ENCODE measurements at regions not wholly inside any gene's neighbourhood (a gene's known extent, or its start where the extent isn't known, plus 50 kb on each side); places are given as distances from the start of the nearest gene placed in this dataset.

- no peak for TF ChIP-seq POLR2A (IDR thresholded peaks at IDR 0.05; ENCODE audit: low read depth, low read length)
- no peak for TF ChIP-seq SIN3A (IDR thresholded peaks at IDR 0.05; ENCODE audit: low read depth, low read length)
- TF ChIP-seq MAX (IDR thresholded peaks at IDR 0.05; ENCODE audit: low read depth, low read length): no peak
- no peak for TF ChIP-seq CTCF (IDR thresholded peaks at IDR 0.05 in 2 of 3, conservative IDR thresholded peaks at IDR 0.05 in 1 of 3; ENCODE audit: control insufficient read depth in 2 of 3, extremely low read depth in 1 of 3, insufficient read depth in 1 of 3, low read depth in 3 of 3, low read length in 3 of 3)
- no peak for TF ChIP-seq PAX8 (IDR thresholded peaks at IDR 0.05)
- TF ChIP-seq MEF2B (IDR thresholded peaks at IDR 0.05; ENCODE audit: partially characterized antibody, poor library complexity, severe bottlenecking): no peak
- TF ChIP-seq BCL3 (IDR thresholded peaks at IDR 0.05; ENCODE audit: borderline replicate concordance, insufficient read depth, low read depth, low read length, poor library complexity, severe bottlenecking): no peak
- TF ChIP-seq NRF1 (conservative IDR thresholded peaks at IDR 0.05; ENCODE audit: low read depth, low read length): no peak
Measured at GRCh38 chr2:4937550-4937949, 754.6 kb upstream of the SOX11 start.

Data from GM12878 (cell line).